HFFc6 (cell line): ENCODE measurements at regions not wholly inside any gene's neighbourhood (a gene's known extent, or its start where the extent isn't known, plus 50 kb on each side); places are given as distances from the start of the nearest gene placed in this dataset.
A peak's percentile ranks its signal among the peaks of the same experiment; 100 is the strongest.

Experiments
- DNase-seq: peaks from one replicate; pipeline ENCODE4 v3.0.0-alpha.2; 2018
- H3K27ac Mint-ChIP-seq: 2 replicates; pipeline ENCODE4 v1.8.0; 2020; ENCODE audit warnings: mild to moderate bottlenecking, mixed read lengths
- H3K27me3 Mint-ChIP-seq: 2 replicates; pipeline ENCODE4 v1.8.0; 2021; ENCODE audit warnings: mild to moderate bottlenecking, moderate library complexity, mixed read lengths; ENCODE audit not compliant: insufficient read depth
- H3K36me3 Mint-ChIP-seq: 2 replicates; pipeline ENCODE4 v1.8.0; 2021; ENCODE audit warnings: low read depth, mixed read lengths
- H3K4me1 Mint-ChIP-seq: 2 replicates; pipeline ENCODE4 v1.8.0; 2020; ENCODE audit warnings: low read depth, mixed read lengths
- H3K4me3 Mint-ChIP-seq: 2 replicates; pipeline ENCODE4 v1.8.0; 2020; ENCODE audit warnings: mild to moderate bottlenecking, moderate library complexity, mixed read lengths
- H3K9me3 Mint-ChIP-seq: 2 replicates; pipeline ENCODE4 v1.8.0; 2020; ENCODE audit warnings: mild to moderate bottlenecking, mixed read lengths
- TF ChIP-seq, protein P1 (sequence below): fragments of 200-600 bp; sonication (generic); IDR thresholded peaks from 2 replicates; pipeline ENCODE4 v1.5.0; 2021; ENCODE audit warnings: antibody characterized with exemption, mild to moderate bottlenecking

DNA sequence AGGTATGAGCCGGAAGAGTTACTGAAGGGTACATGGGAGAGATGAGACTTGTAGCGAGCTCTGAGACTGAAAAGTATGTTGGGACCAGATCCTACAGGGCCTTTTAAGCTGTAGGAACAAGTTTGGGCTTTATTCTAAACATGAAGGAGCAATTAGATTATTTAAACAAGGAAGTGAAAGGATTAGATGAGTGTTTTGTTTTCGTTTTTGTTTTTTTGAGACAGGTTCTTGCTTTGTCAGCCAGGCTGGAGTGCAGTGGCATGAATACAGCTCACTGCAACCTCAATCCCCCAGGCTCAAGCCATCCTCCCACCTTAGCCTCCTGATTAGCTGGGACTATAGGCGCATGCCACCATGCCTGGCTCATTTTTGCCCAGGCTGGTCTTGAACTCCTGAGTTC lies 110.7 kb downstream of the C1D start:
- Mint-ChIP-seq H3K27ac (no peak overlapping the region), H3K36me3 (no peaks in the 10 kb centered on the region; the same call in 1 of the 2 replicates), H3K4me3 (no peak overlapping the region), H3K4me1 (peaks cover 27% of the 10 kb centered on the region; the same call in 1 of the 2 replicates), H3K9me3 (no peaks in the 10 kb centered on the region), H3K27me3 (no peaks in the 10 kb centered on the region)
- TF ChIP-seq, protein P1, sequence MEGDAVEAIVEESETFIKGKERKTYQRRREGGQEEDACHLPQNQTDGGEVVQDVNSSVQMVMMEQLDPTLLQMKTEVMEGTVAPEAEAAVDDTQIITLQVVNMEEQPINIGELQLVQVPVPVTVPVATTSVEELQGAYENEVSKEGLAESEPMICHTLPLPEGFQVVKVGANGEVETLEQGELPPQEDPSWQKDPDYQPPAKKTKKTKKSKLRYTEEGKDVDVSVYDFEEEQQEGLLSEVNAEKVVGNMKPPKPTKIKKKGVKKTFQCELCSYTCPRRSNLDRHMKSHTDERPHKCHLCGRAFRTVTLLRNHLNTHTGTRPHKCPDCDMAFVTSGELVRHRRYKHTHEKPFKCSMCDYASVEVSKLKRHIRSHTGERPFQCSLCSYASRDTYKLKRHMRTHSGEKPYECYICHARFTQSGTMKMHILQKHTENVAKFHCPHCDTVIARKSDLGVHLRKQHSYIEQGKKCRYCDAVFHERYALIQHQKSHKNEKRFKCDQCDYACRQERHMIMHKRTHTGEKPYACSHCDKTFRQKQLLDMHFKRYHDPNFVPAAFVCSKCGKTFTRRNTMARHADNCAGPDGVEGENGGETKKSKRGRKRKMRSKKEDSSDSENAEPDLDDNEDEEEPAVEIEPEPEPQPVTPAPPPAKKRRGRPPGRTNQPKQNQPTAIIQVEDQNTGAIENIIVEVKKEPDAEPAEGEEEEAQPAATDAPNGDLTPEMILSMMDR: no peak
- no peak for DNase-seq

DNA sequence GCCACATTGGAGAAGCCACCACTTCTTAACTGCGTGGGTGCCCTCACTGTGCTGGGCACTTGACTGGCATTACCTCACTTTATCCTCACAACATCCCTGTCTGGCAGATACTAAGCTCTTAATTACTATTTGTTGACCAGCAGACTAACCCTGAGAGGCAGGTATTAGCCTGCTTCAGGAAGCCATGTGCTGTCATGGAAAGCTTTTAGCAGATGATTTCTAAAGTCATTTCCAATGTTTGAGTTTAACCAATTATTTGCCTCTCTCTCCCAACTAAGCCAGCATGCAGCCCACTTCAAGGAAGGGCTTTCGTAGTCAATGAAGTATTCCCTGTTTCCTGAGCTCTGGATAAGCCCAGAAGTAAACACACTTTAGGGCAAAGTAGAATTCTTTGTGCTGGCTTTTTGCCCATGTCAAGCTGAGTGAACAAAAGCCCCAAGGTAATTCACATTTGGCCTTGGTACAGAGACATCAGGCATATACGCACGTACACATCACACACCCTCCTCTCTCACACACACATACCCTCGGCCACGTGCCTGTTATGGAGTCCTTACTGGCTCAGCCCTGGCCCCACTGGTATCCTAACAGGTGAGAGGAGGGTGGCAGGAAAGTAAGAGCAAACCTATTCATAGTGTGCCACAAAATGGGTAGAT lies 108.6 kb downstream of the C1D start:
- TF ChIP-seq, protein P1: no peak
- no peak overlapping the region for H3K4me3 Mint-ChIP-seq

GRCh38 chr2:67955748-67956603 lies 106.8 kb downstream of the C1D start:
- Mint-ChIP-seq H3K27ac (no peak overlapping the region), H3K9me3 (no peaks in the 10 kb centered on the region), H3K36me3 (no peaks in the 10 kb centered on the region), H3K4me3 (no peak overlapping the region), H3K27me3 (no peaks in the 10 kb centered on the region), H3K4me1 (peaks cover 14% of the 10 kb centered on the region; the same call in 1 of the 2 replicates)
- TF ChIP-seq, protein P1: no peak
- DNase-seq: no peak

More for the DNA sequence above, 108.6 kb downstream of the C1D start:
- H3K36me3 Mint-ChIP-seq: no peaks in the 10 kb centered on the region; the same call in 1 of the 2 replicates
- H3K27ac Mint-ChIP-seq: no peak overlapping the region
- no peak for DNase-seq
- no peaks in the 10 kb centered on the region for H3K27me3 Mint-ChIP-seq
- peaks cover 27% of the 10 kb centered on the region; the same call in 1 of the 2 replicates for H3K4me1 Mint-ChIP-seq
- no peaks in the 10 kb centered on the region for H3K9me3 Mint-ChIP-seq

DNA sequence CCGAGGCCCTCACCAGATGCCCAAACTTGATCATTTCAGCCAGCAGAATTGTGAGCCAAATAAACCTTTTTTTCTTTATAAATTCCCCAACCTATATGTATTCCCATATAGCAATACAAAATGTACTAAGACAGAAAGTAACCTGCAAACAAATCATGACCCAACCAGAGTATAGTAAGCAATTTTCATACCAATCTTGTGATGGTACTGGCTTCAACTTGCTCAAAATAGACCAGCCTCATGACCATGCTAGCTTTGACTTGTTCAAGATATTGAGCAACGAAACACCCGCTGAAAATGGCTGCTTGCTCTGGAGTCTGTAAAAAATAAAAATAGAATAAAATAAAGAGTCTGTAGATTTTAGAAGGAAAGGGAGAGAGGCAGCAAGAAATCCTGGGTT lies 97.6 kb downstream of the C1D start:
- DNase-seq: peak; percentile 25
- Mint-ChIP-seq H3K27ac (no peak overlapping the region), H3K36me3 (no peaks in the 10 kb centered on the region)

GRCh38 chr2:67970071-67970470 lies 92.7 kb downstream of the C1D start:
- Mint-ChIP-seq H3K9me3 (no peaks in the 10 kb centered on the region), H3K4me1 (no peaks in the 10 kb centered on the region; the same call in 1 of the 2 replicates), H3K27ac (no peak overlapping the region), H3K36me3 (no peaks in the 10 kb centered on the region), H3K27me3 (no peaks in the 10 kb centered on the region; the same call in 1 of the 2 replicates), H3K4me3 (no peak overlapping the region)
- TF ChIP-seq, protein P1: no peak
- no peak for DNase-seq

More for the DNA sequence above, 97.6 kb downstream of the C1D start:
- TF ChIP-seq, protein P1: no peak
- Mint-ChIP-seq H3K4me3 (no peak overlapping the region), H3K27me3 (no peaks in the 10 kb centered on the region), H3K4me1 (no peaks in the 10 kb centered on the region; the same call in 1 of the 2 replicates), H3K9me3 (no peaks in the 10 kb centered on the region)
